ENCODE measurements at regions not wholly inside any gene's neighbourhood (a gene's known extent, or its start where the extent isn't known, plus 50 kb on each side); places are given as distances from the start of the nearest gene placed in this dataset.

DNA sequence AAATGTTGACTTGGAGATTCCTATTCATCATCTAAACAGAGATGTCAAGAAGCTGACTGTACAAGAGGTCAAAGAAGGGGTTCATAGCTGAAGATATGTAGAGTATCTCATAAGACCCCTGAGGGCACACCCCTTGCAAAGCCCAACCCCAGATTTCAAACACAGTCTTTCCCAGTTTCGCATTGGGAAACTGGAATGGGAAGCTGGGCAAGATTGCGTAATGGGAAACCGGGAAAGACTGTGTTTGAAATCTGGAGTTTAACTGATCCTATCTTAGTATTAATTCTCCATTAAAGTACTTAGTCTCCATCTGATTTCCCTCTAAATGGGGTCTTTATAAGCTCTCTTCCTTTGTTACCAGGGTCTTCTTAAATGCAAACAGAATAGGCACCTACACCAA lies 99.5 kb downstream of the FAM76B start:
- no peak for DNase-seq

DNA sequence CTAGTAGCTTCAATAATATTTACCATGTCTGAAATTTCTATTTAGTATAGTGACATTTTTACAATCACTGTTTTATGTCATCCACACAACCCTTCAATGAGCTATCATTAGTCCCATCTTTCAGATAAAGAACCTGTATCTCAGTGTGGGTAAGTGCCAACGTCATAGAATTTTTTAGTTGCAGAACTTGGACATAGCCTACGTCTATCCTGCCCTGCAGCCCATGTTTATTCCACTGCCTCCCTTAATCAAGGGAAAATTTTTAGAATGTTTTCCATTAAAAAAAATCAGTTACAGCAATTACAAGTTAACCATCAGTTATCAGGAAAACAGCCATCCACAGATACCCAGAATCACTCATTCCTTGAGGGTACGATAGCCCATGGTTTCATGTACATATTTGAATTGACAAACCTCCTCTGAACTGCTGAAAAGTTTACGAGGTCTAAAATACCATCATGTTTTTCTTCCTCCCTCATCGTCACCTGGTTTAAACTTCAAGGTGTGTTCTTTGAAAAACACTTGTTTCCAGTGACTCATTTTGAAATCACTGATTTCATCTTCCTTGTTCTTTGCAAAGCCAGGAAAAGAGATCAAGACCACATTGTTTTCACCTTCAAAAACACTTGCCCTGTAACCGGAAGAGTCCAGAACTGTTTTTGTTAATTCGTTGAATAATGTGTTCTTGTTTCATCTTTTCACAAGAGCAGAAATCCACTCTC lies 100.9 kb downstream of the FAM76B start:
- DNase-seq, result peak; percentile 56

DNA sequence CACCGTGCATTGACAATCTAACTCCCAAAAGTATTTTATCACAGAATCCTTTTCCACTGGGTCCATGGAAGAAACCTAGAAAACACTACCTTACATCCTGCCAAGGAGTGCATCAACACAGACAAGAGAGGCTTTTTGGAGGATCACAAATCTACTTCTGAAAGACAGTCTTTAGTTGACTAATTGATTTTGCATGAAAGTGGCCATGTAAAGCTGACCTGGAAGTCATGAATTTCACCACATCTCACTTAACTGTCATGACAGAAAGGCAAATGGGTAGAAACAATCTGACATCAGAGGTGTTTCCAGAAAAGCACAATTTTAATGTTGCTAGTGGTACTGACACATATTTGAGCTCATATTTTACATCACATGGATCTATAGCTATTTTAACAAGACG lies 101.6 kb downstream of the FAM76B start:
- DNase-seq, result no peak

DNA sequence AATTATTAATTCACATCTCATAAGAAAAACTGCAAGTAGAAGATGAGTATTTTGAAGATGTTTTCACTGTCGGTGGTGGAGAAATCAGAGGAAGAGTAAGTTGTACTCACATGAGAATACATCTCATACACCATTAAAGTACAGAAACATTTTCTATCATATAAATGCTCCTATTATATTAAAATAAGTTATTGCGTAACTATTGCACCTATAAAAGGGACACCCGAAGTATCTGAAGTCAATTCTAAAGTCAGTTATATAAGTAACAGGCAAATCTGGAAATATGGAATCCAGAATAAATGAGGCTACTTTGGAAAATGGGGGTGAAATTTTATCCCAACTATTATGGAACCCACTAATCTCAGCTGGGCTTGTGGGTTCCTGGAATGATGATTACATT lies 103.3 kb downstream of the FAM76B start:
- no peak for DNase-seq

DNA sequence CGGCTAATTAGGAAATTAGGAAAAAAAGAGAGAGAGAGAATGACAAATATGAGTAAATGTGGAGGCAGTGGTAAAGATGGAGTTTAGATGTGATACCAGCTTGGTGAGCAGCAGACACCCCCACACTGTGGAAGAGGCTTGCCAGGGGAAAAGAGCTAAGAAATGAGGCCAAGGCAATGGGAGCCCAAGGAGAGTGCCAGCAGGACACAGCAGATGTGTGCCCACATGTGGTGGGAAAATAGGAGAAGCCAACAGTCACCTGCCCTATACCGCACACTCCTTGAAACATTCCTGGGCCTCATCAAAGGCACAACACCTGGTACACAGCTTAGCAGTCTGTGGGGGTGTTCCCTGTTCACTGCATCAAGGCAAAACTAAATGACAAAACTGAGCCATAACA lies 104.9 kb downstream of the FAM76B start:
- DNase-seq, result no peak

DNA sequence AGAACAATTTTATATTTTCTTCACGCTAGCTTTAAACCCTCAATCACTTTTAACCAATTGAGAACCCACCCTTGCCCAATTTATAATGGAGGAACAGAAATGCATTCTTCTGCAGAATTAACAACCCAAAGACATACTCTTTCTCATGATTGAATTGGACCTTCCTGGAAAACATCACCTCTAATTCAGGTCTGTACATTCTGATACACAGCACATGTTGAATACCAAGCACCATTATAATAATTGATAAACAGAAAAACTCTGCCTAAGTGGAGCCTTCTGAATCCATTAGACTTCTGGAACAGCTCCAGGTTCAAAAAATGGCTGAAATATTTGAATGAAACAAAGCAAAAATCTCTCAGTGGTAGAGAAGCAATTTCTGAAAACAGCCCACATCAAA lies 105.4 kb downstream of the FAM76B start:
- no peak for DNase-seq

DNA sequence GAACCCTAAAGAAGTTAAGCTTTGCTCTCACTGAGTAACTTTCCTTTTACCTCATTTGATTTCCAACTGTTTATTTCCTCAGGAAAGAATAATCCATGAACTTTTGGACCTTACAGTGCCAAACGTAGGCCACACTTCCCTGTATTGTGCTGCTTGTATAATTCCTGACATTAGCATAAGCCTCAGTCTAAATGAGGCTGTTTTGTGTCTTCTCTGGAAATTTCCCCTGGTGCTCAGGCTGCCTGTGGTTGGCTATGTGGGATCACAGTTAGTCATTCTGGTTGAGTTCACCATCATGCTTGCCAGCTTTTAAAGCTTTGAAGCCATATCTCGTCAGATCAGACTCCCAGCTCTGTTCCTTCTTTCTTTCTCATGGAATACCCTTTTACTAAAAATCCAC lies 107.0 kb downstream of the FAM76B start:
- no peak for DNase-seq

DNA sequence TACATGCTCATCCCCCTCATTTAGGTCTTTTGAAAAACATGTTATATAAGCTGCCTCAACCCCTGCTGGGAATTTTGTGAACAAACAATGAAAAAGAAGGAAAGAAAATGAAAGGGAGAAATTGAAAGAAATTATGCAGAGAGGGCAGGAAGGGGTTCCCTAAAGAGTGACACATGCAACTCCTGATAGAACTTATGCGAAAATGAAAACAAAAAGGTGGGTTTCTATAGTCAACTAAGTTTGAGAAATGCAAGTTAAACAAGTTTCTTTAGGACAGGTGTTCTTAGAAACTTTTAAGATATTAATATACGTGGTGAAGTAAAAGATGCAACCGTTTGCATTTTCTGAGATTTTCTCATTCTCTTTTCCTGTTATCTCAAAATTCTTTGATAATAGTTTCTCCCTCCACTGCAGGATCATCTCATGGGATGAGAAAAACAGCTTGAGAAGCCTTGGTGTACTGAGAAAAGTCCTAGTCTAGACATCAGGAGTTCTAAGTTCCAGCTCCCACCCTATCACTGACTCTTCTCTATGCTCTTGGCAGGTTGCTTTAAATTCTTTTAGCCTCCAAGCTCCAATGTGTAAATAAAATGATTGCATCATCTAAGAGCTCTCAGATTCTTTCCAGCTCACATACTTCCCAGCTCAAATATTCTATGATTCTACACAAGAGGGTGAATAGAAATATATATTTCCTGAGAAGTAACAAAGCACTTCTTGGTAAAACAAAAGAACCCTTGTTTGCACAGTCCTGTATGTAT lies 109.2 kb downstream of the FAM76B start:
- no peak for DNase-seq

DNA sequence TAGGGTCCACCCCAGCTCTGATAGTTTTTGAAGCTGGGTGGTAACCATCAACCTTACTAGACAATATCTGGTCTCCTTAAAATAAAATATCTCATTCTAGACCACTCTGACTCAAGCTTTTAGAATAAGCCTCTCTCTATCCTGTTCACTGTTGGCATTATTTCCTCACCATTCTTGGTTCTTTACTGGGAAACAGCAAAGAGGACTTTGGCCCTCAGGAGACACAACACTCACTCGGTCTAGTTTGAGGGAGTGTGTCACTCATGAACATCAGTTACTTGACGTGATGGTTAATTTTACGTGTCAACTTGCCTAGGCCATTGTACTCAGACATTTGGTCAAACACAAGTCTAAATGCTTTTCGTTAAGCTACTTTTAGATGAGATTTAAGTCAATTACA lies 110.6 kb downstream of the FAM76B start:
- no peak for DNase-seq

DNA sequence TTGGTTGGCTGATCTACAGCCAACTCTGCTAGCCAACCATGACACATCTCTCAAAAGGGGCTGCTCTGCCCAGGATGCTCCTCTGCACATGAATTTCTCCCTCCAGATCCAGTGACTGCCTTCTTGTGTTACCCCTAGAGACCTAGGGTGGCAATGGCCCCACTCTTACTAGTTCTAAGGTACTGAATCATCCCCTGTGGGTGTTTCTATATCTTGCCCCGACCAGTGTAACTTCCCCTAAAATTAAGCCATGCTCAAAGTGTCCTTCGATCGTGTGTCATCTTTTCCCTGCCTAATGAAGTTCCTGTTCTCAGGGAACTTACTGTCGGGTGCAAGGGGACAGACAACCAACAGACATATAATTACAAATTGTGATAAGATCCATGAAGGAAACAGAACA lies 113.3 kb downstream of the FAM76B start:
- no peak for DNase-seq

DNA sequence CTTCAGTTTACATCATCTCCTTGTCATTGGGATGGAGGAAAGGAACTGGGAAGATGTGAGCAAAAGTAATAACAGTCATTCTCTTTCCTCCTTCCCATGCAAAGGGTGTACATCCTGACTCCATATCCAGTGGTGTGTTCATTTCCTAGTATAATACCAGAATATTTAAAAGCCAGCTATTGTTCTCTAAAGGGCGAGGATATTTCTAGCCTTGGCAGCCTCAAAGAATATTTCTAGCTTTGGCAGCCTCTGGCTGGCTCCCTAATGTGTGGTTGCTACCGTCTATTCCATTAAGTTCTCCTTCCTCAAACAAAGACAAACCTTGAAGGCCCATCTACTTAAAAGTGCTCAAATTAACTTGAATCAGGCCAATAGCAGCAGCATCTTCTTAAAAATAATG lies 114.0 kb downstream of the FAM76B start:
- no peak for DNase-seq

DNA sequence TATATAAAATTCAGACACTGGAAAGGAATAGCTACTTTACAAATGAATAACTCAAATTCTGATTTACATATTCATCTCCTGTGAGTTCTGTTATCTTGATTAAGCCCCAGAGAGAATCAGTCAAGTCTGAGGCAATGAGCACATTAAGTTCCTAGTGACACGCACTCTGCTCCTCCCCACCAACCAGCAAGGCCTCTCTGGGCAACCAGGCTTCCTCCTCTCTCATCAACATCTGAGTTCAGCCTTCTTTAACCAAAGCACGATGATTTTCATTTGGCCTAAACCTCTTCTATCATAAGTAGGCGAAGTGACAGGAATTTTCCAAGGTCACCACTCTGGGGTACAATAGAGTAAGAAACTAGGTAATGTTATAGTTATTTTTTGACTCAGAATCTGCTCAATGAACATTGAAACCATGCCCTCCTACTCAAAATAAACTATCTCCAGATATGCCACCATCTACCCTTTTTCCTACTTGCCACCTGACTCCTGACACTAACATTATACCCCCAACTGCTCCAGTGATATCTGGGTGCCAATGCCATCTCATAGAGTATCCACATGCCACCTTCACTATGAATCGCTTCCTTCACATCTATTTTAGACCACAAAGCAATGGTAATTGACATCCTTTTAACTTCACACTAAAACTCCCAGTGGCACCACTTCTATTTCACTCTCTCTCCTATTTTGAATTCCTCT lies 114.8 kb downstream of the FAM76B start:
- no peak for DNase-seq

DNA sequence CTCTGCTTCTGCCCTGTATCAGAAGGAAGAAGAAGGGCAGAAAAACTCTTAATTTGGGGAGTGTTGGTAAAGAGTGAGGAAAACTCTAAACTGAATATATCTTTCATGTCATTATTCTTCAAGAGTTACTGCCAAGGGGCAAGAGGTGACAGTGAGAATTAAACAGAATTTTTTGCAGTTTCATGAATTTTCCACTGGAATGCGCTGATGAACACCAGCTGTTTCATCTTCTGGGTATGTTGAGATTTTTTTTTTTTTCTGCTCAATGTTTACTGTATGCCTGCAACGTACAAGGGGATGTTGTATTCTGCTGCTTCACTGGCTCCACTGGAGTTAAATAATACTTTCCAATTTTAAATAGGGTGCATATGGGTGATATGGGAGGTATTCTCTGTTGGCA lies 117.8 kb downstream of the FAM76B start:
- DNase-seq, result no peak

DNA sequence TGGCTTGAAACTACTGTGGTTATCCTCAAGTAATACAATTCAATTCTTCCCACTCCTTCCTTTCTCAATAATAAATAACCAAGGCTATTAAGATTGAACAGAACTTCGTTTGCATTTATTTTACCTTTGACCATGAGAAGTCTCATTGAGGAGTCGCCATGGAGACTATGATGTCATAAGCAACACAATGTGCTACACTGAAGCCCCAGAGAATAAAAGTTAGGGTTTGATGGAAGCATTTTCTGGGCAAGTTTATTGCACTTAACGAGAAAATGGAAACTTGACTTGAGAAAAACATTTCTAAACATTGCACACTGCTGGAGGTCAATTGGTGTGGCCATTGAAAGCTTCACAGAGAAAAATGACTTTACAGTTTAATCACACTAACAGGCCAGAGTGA lies 121.5 kb downstream of the FAM76B start:
- no peak for DNase-seq

DNA sequence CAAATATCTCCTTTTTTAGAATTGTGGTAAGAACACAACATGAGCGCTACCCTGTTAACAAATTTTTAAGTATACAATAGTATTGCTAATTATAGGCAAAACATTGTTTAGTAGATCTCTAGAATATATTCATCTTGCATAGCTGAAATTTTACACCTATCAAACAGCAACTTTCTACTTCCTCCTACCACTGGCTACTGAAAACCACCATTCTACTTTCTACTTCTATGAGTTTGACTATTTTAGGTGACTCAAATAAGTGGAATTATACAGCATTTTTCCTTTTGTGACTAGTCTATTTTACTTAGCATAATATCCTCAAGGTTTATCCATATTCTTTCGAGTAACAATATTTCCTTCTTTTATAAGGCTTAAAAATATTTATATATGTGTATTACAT lies 128.4 kb downstream of the FAM76B start:
- no peak for DNase-seq

DNA sequence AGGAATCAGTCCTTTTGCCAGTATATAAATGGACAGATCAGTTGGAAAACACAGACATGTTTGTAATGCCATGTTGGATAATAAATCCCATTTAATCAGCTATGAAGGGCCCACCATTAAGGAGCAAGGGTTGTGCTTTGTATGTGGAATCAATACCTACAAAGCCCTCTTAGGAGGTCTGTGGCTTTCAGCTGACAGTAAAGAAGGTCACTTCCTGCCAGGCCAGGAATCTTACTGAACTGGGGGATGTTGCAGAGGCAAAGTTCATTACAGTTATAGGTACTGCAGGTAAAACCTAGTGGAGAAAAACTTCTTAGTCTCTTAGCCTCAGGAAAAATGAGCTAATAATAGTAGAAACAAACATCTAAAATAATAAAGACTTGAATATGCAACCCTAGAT lies 129.5 kb downstream of the FAM76B start:
- DNase-seq, result no peak

DNA sequence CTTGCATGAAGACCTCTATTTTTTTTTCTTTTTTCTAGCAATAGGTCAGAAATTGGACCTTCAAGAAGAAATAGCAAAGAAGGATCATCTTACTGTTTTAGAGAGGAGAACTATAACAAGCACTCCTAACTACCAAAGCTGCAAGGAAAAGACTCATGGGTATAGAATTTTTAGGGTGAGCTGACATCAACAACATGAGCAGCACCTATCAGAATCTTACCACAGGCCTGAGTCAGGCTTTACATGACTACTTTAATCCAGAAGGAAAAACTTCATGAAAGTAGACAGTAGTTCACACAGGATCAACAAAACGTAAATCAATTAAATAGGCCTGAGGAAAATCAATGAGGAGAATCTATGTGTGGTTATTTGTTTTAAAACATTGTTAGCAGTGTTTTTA lies 130.5 kb downstream of the FAM76B start:
- no peak for DNase-seq

DNA sequence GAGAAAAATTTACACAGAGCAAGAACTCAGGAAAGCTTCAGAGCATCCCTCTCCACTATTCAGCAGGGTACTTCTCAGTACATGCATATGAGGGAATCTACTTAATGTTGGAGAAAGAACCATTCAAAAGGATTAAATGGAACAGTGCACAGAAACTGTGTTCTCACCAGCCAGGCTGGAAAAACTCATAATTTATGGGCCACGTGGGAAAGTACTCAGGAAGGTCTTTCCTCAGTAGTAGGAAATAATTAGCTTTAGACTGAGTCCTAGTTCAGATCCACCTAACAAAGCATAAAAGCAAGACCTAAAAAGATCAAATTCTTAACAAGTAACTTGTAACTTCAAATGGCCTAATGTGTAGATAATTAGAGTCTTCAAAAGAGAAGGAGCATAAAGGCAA lies 134.0 kb downstream of the FAM76B start:
- no peak for DNase-seq

DNA sequence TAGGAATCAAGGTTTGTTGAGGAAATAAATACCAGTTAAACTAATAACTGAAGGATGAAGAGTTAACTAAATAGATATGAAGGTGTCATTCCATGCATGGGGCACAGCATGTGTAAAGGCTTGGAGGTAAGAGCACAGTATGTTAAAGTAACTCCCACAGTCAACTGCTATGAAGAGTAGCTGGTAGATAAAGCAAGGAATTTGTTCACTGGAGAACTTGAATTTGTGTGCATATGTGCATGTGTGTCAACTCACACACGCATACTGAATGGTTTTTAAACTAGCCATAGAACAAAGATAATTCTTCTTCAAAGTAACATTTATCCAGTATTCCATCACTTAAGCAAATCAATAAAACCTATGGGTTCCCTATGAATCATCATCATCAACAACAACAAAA lies 135.9 kb downstream of the FAM76B start:
- no peak for DNase-seq

DNA sequence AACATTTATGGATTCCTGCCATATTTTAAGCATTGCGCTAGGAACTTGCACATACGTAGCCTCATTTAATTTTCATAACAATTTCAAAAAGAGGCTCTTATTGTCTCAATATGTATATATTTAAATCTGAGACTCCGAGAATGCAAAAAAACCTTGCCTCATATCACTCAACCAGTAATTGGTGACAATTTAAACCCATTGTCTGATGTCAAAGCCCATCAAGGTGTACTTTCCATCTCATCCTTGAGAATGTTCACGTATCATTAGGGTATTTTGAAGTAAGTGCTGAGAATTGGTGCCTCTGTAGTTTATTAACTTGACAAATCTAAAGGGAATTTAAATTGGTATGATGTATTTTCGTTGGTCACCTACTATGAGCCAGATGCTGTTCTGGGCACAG lies 136.5 kb downstream of the FAM76B start:
- DNase-seq, result no peak

DNA sequence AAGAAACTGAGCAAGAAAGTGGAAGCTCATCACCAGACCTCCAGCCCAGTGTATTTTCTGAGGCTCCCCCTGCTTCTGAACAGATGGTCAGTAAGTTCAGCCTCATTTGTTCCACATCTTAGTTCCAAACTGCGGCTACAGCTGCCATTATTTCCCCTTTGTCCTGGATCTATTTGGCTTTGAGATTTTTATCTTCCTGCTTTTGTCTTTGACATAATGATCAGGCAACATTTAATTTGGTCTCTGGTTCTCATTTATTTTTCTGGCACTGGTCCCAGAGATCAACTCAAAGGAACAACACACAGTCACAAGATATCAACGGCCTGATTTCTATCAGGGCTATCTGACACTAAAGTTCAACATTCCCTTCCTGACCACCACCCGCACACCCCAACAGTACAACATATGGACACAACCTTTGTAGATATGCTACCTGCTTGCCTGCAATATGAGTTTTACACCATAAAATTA lies 137.5 kb downstream of the FAM76B start:
- DNase-seq, result no peak

DNA sequence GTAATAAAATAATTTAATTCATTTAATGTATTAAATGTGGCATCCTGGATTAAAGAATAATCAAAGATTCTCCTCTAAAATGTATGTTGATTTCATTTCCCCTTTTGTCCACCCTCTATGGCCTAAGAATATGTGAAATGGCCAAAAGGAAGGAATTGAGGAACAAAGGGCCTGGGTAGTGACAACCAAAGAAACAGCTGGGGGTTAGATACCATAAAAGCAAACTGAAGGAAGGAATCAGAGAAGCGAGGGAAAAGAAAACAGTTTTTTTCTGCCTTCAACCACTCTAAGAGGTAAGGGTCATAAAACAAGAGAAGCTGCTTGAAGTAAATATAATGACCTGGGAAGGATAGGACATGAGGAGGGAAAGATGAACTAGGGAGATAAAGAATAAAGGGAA lies 139.3 kb downstream of the FAM76B start:
- no peak for DNase-seq

DNA sequence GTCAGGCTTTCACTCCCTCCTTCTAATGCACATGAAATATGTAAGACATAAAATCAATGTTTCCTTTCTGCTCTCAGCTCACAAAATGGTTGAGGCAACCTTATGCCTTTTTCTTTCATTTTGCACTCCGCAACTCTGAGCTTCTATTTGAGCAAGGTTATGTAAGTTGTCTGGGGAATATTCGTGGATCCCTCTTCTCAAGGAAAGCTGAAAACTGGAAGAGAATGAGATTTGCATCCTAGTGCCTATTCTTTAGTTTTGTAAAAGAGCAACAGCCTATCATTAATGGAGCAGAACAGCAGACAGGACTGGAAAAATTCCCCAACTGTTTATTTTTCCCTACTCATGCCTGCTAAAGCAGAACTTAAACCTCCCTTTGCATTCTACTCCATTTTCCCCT lies 141.7 kb downstream of the FAM76B start:
- no peak for DNase-seq

DNA sequence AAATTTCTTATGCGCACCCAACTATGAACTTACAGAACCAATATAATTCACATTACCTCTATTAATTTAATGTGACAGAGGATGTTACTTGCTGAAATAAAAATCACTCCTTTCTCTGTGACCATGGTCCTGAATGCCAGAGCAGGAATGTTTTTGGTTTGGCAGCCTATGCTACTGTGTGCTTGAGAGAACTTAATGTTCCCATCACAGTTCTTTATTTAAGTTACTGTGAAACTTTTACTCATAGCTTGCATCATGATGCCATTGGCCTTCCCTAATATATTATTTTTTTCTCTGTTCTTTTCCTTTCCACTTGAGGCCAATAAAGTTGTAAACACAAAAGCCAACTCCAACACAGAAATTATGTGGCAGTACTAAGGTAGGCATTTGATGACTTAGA lies 142.2 kb downstream of the FAM76B start:
- DNase-seq, result no peak

All from CD4-positive, alpha-beta T cell treated with Interleukin-21 for 1 hour (primary cell).